HG02943 (cell line): ENCODE measurements at regions not wholly inside any gene's neighbourhood (a gene's known extent, or its start where the extent isn't known, plus 50 kb on each side); places are given as distances from the start of the nearest gene placed in this dataset.

Experiments used
- ATAC-seq: cut with Tn5 transposase; IDR thresholded peaks from one replicate; pipeline ENCODE4 v1.9.1; 2021; ENCODE audit warnings: mild to moderate bottlenecking, low read depth, moderate library complexity; ENCODE audit not compliant: unreplicated experiment

GRCh38 chr1:187228790-187229189 is 400.0 kb downstream of the PLA2G4A start:
- no peak for ATAC-seq

DNA sequence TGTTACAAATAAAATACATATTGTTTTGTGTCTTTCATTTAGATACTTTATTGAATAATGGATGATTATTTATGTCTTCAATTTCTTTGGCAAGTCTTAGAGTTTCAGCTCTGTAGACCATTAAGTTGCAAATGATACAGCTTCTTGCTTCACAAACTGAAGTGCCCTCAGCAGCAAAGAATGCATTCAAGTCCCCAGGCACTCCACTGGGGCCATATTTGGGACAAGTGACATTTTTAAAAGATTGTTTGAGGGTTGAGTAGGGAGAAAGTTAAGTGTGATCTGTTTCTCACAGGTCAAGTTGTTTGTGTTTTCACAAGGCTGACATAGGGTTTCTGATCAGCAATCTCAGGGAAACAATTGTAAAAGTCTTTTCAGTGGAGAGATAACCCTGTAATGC is 400.7 kb downstream of the PLA2G4A start:
- ATAC-seq: no peak

DNA sequence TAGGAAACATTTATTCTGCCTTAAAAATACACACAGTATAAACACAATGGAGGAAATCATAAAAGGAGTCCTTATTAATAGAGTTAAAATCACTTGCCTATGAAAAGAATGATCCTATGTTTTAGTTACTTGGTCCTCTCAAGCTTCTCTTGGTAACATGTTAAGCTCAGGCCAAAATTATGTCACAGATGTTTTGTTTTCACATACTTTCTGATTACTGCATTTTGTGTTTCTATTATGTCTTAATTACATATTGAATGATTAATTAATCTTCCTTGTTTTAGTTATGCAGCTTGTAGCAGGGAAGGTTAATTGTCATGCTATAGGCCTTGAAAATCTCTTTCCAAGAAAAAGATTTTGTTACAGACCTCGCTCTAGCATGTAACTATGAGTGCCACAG is 406.0 kb downstream of the PLA2G4A start:
- ATAC-seq: no peak

GRCh38 chr1:187236199-187236598 is 407.4 kb downstream of the PLA2G4A start:
- no peak for ATAC-seq

DNA sequence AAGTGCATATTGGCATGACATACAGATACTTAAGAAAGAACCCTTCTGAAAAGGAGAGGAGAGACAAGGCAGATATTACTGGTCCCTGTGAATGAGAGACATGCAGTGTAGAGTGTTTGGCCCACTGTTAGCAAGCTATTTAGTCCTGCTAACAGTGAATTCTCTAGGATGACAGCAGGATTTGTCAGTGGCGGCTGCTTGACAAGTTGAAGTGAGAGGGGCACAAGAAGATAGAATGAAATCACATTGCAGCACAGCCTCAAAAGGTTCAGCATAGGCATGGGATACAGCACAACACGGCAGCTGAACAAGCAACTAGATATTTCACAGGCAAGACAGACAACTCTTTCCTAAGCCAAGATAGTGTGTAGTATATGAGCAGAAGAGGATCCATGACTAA is 407.9 kb downstream of the PLA2G4A start:
- ATAC-seq: no peak

GRCh38 chr1:187237542-187237941 is 408.8 kb downstream of the PLA2G4A start:
- ATAC-seq: no peak

DNA sequence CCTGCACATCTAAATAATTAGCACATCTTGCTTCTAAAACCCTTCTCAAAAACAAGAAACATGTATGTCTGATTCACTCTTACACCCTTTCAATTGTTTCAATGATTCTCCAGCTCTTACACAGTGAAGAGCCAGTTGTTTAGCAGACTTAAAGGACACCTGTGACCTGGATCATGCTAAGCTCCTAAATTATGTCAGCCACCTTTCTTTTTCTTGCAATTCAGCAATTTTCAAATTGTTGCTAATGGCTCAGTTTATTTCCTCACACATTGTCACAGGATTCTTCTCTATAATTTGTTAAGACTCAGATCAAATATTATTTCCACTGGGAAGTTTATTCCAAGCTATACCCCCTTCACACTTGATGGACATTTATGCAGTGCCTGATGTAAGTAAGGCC is 413.2 kb downstream of the PLA2G4A start:
- no peak for ATAC-seq

GRCh38 chr1:187244623-187245022 is 415.9 kb downstream of the PLA2G4A start:
- ATAC-seq: no peak

GRCh38 chr1:187245201-187245600 is 416.5 kb downstream of the PLA2G4A start:
- no peak for ATAC-seq

GRCh38 chr1:187249196-187249595 is 420.4 kb downstream of the PLA2G4A start:
- ATAC-seq: no peak

DNA sequence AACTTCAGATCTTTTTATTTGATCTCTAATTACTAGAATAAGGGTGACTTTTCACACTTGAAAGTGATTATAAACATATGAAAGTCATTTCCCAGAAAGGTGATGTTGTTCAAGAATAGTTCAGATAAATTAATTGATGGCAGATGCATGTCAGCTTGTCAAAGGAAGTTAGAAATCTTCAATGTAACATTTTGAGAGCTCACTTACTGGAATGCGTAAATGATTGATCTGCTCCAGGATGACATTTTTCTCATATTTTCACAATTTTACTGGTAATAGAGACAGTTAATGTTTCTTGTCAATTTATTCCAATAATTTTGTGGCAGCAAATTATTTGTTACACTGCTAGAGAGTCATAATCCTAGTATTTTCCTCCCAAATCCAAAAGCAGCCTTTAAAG is 424.2 kb downstream of the PLA2G4A start:
- no peak for ATAC-seq

DNA sequence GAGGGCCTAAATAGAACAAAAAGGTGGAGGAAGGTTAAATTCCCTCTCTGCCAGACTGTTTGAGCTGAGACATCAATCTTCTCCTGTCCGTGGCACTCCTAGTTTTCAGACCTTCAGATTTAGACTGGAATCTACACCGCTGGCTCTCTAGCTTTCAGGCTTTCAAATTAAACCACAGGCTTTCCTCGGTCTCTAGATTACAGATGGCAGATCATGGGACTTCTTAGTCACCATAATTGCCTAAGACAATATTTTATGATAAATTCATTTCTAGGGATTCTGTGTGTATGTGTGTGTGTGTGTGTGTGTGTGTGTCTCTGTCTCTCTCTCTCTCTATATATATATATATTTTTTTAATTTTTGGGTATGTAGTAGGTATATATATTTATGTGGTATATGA is 428.7 kb downstream of the PLA2G4A start:
- no peak for ATAC-seq

- ATAC-seq: no peak
Measured at GRCh38 chr1:187261637-187262036, 432.9 kb downstream of the PLA2G4A start.

GRCh38 chr1:187262731-187263130 is 434.0 kb downstream of the PLA2G4A start:
- ATAC-seq: no peak

- ATAC-seq: no peak
Measured at GRCh38 chr1:187264995-187265602, 436.4 kb downstream of the PLA2G4A start.

DNA sequence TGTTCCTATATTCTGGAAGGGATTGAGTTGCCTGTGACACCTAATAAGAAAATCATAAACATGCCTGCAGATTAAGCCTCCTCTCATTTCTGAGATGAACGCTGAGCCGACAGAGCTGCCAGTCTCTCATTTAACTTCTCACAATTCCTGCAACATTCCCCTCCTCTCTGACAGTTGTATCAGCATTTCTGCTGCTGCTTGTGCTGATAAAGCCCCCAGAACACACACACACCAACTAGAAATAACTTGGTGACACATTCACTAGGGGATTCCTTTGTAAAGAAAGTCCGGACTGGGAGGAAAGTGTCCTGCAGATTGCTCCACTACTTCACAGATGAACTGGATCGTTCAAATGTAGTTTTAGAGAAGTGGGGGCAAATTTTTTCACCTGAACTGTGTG is 437.3 kb downstream of the PLA2G4A start:
- ATAC-seq: no peak

- ATAC-seq: no peak
Measured at GRCh38 chr1:187267827-187268226, 439.1 kb downstream of the PLA2G4A start.

GRCh38 chr1:187270256-187270655 is 441.5 kb downstream of the PLA2G4A start:
- ATAC-seq: no peak

- no peak for ATAC-seq
Measured at GRCh38 chr1:187275346-187275745, 446.6 kb downstream of the PLA2G4A start.

DNA sequence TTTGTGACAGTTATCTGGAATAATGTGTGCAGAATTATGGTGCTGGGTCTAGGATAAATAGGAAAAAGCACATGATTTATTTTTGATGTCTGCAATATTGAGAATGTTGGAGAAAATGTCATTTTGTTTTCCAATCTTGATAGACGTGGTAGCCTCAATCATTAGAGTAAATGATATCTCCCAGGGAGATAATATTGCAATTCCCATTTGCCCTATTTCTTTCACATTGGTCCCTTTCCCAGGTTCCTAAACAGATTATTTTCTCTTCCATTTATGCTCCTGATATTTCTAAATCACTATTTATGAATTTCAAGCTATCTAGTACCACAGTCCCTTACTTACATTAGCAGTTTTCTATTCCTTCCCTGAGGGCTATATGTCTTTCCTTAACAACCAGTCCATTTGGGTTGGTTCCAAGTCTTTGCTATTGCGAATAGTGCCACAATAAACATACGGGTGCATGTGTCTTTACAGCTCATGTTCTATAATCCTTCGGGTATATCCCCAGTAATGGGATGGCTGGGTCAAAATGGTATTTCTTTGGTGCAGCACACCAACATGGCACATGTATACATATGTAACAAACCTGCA is 447.3 kb downstream of the PLA2G4A start:
- no peak for ATAC-seq

- no peak for ATAC-seq
Measured at GRCh38 chr1:187276677-187277076, 447.9 kb downstream of the PLA2G4A start.

DNA sequence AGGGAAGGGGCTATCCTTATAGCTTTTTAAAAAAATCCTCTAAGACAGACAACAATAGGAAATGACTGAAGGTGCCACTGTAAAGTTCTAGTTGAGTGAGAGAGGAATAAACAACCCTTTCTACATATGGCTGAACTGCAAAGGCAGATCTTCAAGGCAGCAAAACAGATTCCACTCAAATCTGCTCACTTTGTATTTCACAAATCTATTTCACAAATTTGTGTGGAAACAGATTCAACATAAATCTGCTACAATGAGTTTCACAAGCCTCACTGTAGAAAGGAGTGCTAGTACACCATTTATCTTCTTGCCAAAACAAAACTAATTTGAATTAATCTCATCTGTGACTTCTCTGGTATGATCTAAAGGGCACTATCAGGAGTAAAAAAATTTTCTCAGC is 451.3 kb downstream of the PLA2G4A start:
- ATAC-seq: no peak

- no peak for ATAC-seq
Measured at GRCh38 chr1:187281085-187281484, 452.3 kb downstream of the PLA2G4A start.
